ENCODE measurements at regions not wholly inside any gene's neighbourhood (a gene's known extent, or its start where the extent isn't known, plus 50 kb on each side); places are given as distances from the start of the nearest gene placed in this dataset.

GRCh38 chr13:99854366-99854765 lies 117.2 kb downstream of the ZIC5 start:
- FAIRE-seq (no peak), DNase-seq (ENCODE audit: insufficient read length, low spot score) (no peak)
- TF ChIP-seq SPI1 (IDR thresholded peaks at IDR 0.05; ENCODE audit: low read depth, low read length) (no peak), POLR2A (IDR thresholded peaks at IDR 0.05; ENCODE audit: low read depth, low read length) (no peak), POU2F2 (IDR thresholded peaks at IDR 0.05; ENCODE audit: low read depth, low read length) (no peak), POLR2AphosphoS5 (IDR thresholded peaks at IDR 0.05; ENCODE audit: low read depth, low read length) (no peak), PAX5 (IDR thresholded peaks at IDR 0.05; ENCODE audit: insufficient read depth, low read length, severe bottlenecking) (no peak), TAF1 (IDR thresholded peaks at IDR 0.05; ENCODE audit: low read depth, low read length) (no peak)

GRCh38 chr13:99847318-99847750 lies 124.2 kb downstream of the ZIC5 start:
- DNase-seq (ENCODE audit: insufficient read length, low spot score) (no peak), FAIRE-seq (no peak)
- TF ChIP-seq PAX5 (IDR thresholded peaks at IDR 0.05; ENCODE audit: insufficient read depth, low read length, severe bottlenecking) = no peak
- TF ChIP-seq POU2F2 (IDR thresholded peaks at IDR 0.05; ENCODE audit: low read depth, low read length) = no peak

- no peak for TF ChIP-seq TAF1 (IDR thresholded peaks at IDR 0.05; ENCODE audit: low read depth, low read length)
- TF ChIP-seq POLR2A (IDR thresholded peaks at IDR 0.05; ENCODE audit: low read depth, low read length) = no peak
- no peak for TF ChIP-seq POLR2AphosphoS5 (IDR thresholded peaks at IDR 0.05; ENCODE audit: low read depth, low read length)
- no peak for TF ChIP-seq SPI1 (IDR thresholded peaks at IDR 0.05; ENCODE audit: low read depth, low read length)
- TF ChIP-seq PAX5 (IDR thresholded peaks at IDR 0.05; ENCODE audit: insufficient read depth, low read length, severe bottlenecking) = no peak
- TF ChIP-seq POU2F2 (IDR thresholded peaks at IDR 0.05; ENCODE audit: low read depth, low read length) = no peak
- FAIRE-seq = no peak
- no peak for DNase-seq (ENCODE audit: insufficient read length, low spot score)
Measured at GRCh38 chr13:99845161-99845874, 126.2 kb downstream of the ZIC5 start.

GRCh38 chr13:99844421-99844820 lies 127.1 kb downstream of the ZIC5 start:
- DNase-seq (ENCODE audit: insufficient read length, low spot score) (no peak), FAIRE-seq (no peak)
- TF ChIP-seq SPI1 (IDR thresholded peaks at IDR 0.05; ENCODE audit: low read depth, low read length) (no peak), POU2F2 (IDR thresholded peaks at IDR 0.05; ENCODE audit: low read depth, low read length) (no peak), PAX5 (IDR thresholded peaks at IDR 0.05; ENCODE audit: insufficient read depth, low read length, severe bottlenecking) (no peak), TAF1 (IDR thresholded peaks at IDR 0.05; ENCODE audit: low read depth, low read length) (no peak), POLR2AphosphoS5 (IDR thresholded peaks at IDR 0.05; ENCODE audit: low read depth, low read length) (no peak), POLR2A (IDR thresholded peaks at IDR 0.05; ENCODE audit: low read depth, low read length) (no peak)

GRCh38 chr13:99843872-99844271 lies 127.7 kb downstream of the ZIC5 start:
- DNase-seq (ENCODE audit: insufficient read length, low spot score) (no peak), FAIRE-seq (no peak)
- TF ChIP-seq TAF1 (IDR thresholded peaks at IDR 0.05; ENCODE audit: low read depth, low read length) = no peak
- TF ChIP-seq POLR2AphosphoS5 (IDR thresholded peaks at IDR 0.05; ENCODE audit: low read depth, low read length) = no peak
- TF ChIP-seq POU2F2 (IDR thresholded peaks at IDR 0.05; ENCODE audit: low read depth, low read length) = no peak
- TF ChIP-seq SPI1 (IDR thresholded peaks at IDR 0.05; ENCODE audit: low read depth, low read length) = no peak
- no peak for TF ChIP-seq PAX5 (IDR thresholded peaks at IDR 0.05; ENCODE audit: insufficient read depth, low read length, severe bottlenecking)
- TF ChIP-seq POLR2A (IDR thresholded peaks at IDR 0.05; ENCODE audit: low read depth, low read length) = no peak

- TF ChIP-seq SPI1 (IDR thresholded peaks at IDR 0.05; ENCODE audit: low read depth, low read length) (no peak), POU2F2 (IDR thresholded peaks at IDR 0.05; ENCODE audit: low read depth, low read length) (no peak), POLR2AphosphoS5 (IDR thresholded peaks at IDR 0.05; ENCODE audit: low read depth, low read length) (no peak), POLR2A (IDR thresholded peaks at IDR 0.05; ENCODE audit: low read depth, low read length) (no peak), TAF1 (IDR thresholded peaks at IDR 0.05; ENCODE audit: low read depth, low read length) (no peak), PAX5 (IDR thresholded peaks at IDR 0.05; ENCODE audit: insufficient read depth, low read length, severe bottlenecking) (no peak)
- FAIRE-seq (no peak), DNase-seq (ENCODE audit: insufficient read length, low spot score) (no peak)
Measured at GRCh38 chr13:99842405-99842804, 129.2 kb downstream of the ZIC5 start.

- TF ChIP-seq SPI1 (IDR thresholded peaks at IDR 0.05; ENCODE audit: low read depth, low read length) = no peak
- TF ChIP-seq POLR2AphosphoS5 (IDR thresholded peaks at IDR 0.05; ENCODE audit: low read depth, low read length) = no peak
- no peak for TF ChIP-seq PAX5 (IDR thresholded peaks at IDR 0.05; ENCODE audit: insufficient read depth, low read length, severe bottlenecking)
- TF ChIP-seq POU2F2 (IDR thresholded peaks at IDR 0.05; ENCODE audit: low read depth, low read length) = no peak
- TF ChIP-seq POLR2A (IDR thresholded peaks at IDR 0.05; ENCODE audit: low read depth, low read length) = no peak
- TF ChIP-seq TAF1 (IDR thresholded peaks at IDR 0.05; ENCODE audit: low read depth, low read length) = no peak
- FAIRE-seq (no peak), DNase-seq (ENCODE audit: insufficient read length, low spot score) (no peak)
Measured at GRCh38 chr13:99836291-99836690, 135.3 kb downstream of the ZIC5 start.

GRCh38 chr13:99835442-99835841 lies 136.1 kb downstream of the ZIC5 start:
- no peak for DNase-seq (ENCODE audit: insufficient read length, low spot score)
- FAIRE-seq = no peak
- TF ChIP-seq TAF1 (IDR thresholded peaks at IDR 0.05; ENCODE audit: low read depth, low read length) (no peak), POLR2A (IDR thresholded peaks at IDR 0.05; ENCODE audit: low read depth, low read length) (no peak), POU2F2 (IDR thresholded peaks at IDR 0.05; ENCODE audit: low read depth, low read length) (no peak), PAX5 (IDR thresholded peaks at IDR 0.05; ENCODE audit: insufficient read depth, low read length, severe bottlenecking) (no peak), POLR2AphosphoS5 (IDR thresholded peaks at IDR 0.05; ENCODE audit: low read depth, low read length) (no peak), SPI1 (IDR thresholded peaks at IDR 0.05; ENCODE audit: low read depth, low read length) (no peak)

GRCh38 chr13:99834246-99834645 lies 137.3 kb downstream of the ZIC5 start:
- no peak for DNase-seq (ENCODE audit: insufficient read length, low spot score)
- FAIRE-seq = no peak
- no peak for TF ChIP-seq POLR2AphosphoS5 (IDR thresholded peaks at IDR 0.05; ENCODE audit: low read depth, low read length)
- no peak for TF ChIP-seq TAF1 (IDR thresholded peaks at IDR 0.05; ENCODE audit: low read depth, low read length)
- TF ChIP-seq POU2F2 (IDR thresholded peaks at IDR 0.05; ENCODE audit: low read depth, low read length) = no peak
- no peak for TF ChIP-seq SPI1 (IDR thresholded peaks at IDR 0.05; ENCODE audit: low read depth, low read length)
- TF ChIP-seq POLR2A (IDR thresholded peaks at IDR 0.05; ENCODE audit: low read depth, low read length) = no peak
- TF ChIP-seq PAX5 (IDR thresholded peaks at IDR 0.05; ENCODE audit: insufficient read depth, low read length, severe bottlenecking) = no peak

- no peak for FAIRE-seq
- TF ChIP-seq PAX5 (IDR thresholded peaks at IDR 0.05; ENCODE audit: insufficient read depth, low read length, severe bottlenecking) = no peak
- no peak for TF ChIP-seq POU2F2 (IDR thresholded peaks at IDR 0.05; ENCODE audit: low read depth, low read length)
- TF ChIP-seq POLR2A (IDR thresholded peaks at IDR 0.05; ENCODE audit: low read depth, low read length) = no peak
- no peak for TF ChIP-seq SPI1 (IDR thresholded peaks at IDR 0.05; ENCODE audit: low read depth, low read length)
- no peak for TF ChIP-seq TAF1 (IDR thresholded peaks at IDR 0.05; ENCODE audit: low read depth, low read length)
- TF ChIP-seq POLR2AphosphoS5 (IDR thresholded peaks at IDR 0.05; ENCODE audit: low read depth, low read length) = no peak
- no peak for DNase-seq (ENCODE audit: insufficient read length, low spot score)
Measured at GRCh38 chr13:99832347-99832746, 139.2 kb downstream of the ZIC5 start.
